Hematopoietic multipotent progenitor cell treated with erythropoietin and hydrocortisone succinate and interleukin-3 and kit ligand, for 4 days (in vitro differentiated cells): ENCODE measurements at regions not wholly inside any gene's neighbourhood (a gene's known extent, or its start where the extent isn't known, plus 50 kb on each side); places are given as distances from the start of the nearest gene placed in this dataset.

Experiments used
- DNase-seq: peaks from one replicate; pipeline ENCODE4 v3.0.0-alpha.2; 2015

- no peak for DNase-seq
Observed at GRCh38 chr16:64532691-64533090, 589.2 kb downstream of the CDH11 start.

GRCh38 chr16:64532117-64532516 is 589.7 kb downstream of the CDH11 start:
- no peak for DNase-seq

- no peak for DNase-seq
Observed at GRCh38 chr16:64531401-64531800, 590.5 kb downstream of the CDH11 start.

- DNase-seq, result no peak
Observed at GRCh38 chr16:64522548-64522947, 599.3 kb downstream of the CDH11 start.

- DNase-seq, result no peak
Observed at GRCh38 chr16:64513871-64514270, 608.0 kb downstream of the CDH11 start.

- DNase-seq, result no peak
Observed at GRCh38 chr16:64507240-64508024, 614.4 kb downstream of the CDH11 start.

GRCh38 chr16:64499211-64499610 is 622.7 kb downstream of the CDH11 start:
- no peak for DNase-seq

- no peak for DNase-seq
Observed at GRCh38 chr16:64498363-64498762, 623.5 kb downstream of the CDH11 start.

GRCh38 chr16:64493709-64494108 is 628.2 kb downstream of the CDH11 start:
- DNase-seq, result no peak

- no peak for DNase-seq
Observed at GRCh38 chr16:64489449-64489848, 632.4 kb downstream of the CDH11 start.

GRCh38 chr16:64486561-64486960 is 635.3 kb downstream of the CDH11 start:
- no peak for DNase-seq

- DNase-seq, result no peak
Observed at GRCh38 chr16:64481497-64481896, 640.4 kb downstream of the CDH11 start.

- no peak for DNase-seq
Observed at GRCh38 chr16:64478252-64478906, 643.5 kb downstream of the CDH11 start.

GRCh38 chr16:64475627-64476351 is 646.1 kb downstream of the CDH11 start:
- DNase-seq, result no peak

- no peak for DNase-seq
Observed at GRCh38 chr16:64470916-64471315, 650.9 kb downstream of the CDH11 start.

- no peak for DNase-seq
Observed at GRCh38 chr16:64469906-64470702, 651.8 kb downstream of the CDH11 start.

GRCh38 chr16:64469351-64469750 is 652.5 kb downstream of the CDH11 start:
- no peak for DNase-seq

- no peak for DNase-seq
Observed at GRCh38 chr16:64468515-64469090, 653.3 kb downstream of the CDH11 start.

- DNase-seq, result no peak
Observed at GRCh38 chr16:64459821-64460220, 662.0 kb downstream of the CDH11 start.

GRCh38 chr16:64459402-64459801 is 662.5 kb downstream of the CDH11 start:
- no peak for DNase-seq

- DNase-seq, result no peak
Observed at GRCh38 chr16:64455275-64455674, 666.6 kb downstream of the CDH11 start.

GRCh38 chr16:64453646-64454045 is 668.2 kb downstream of the CDH11 start:
- DNase-seq, result no peak

- DNase-seq, result no peak
Observed at GRCh38 chr16:64452446-64452845, 669.4 kb downstream of the CDH11 start.
